ENCODE measurements at regions not wholly inside any gene's neighbourhood (a gene's known extent, or its start where the extent isn't known, plus 50 kb on each side); places are given as distances from the start of the nearest gene placed in this dataset.

GRCh38 chr13:84130495-84131114 is 248.3 kb upstream of the SLITRK1 start:
- H3K4me1 ChIP-seq (ENCODE audit: control insufficient read depth, insufficient read depth, low read length, poor library complexity, severe bottlenecking): peaks cover under 1% of the 10 kb centered on the region
- peaks cover 4 to 13% (median 5%) of the 10 kb centered on the region in 4 donors for H3K4me1 Mint-ChIP-seq
- H3K27me3 Mint-ChIP-seq: no peaks in the 10 kb centered on the region

GRCh38 chr13:84129966-84130365 is 247.7 kb upstream of the SLITRK1 start:
- Histone ChIP-seq H3K27me3 (ENCODE audit: control insufficient read depth, insufficient read depth, low read length) (no peaks in the 10 kb centered on the region), H3K36me3 (ENCODE audit: control insufficient read depth, insufficient read depth, low read length) (no peaks in the 10 kb centered on the region), H3K4me1 (ENCODE audit: control insufficient read depth, insufficient read depth, low read length, poor library complexity, severe bottlenecking) (no peaks in the 10 kb centered on the region), H3K9me3 (ENCODE audit: control insufficient read depth in 2 of 2, low read length in 2 of 2) (no peaks in the 10 kb centered on the region), H3K27ac (ENCODE audit: insufficient read depth, low read length, poor library complexity, severe bottlenecking) (no peak overlapping the region), H3K4me3 (ENCODE audit: low read depth, low read length) (no peak overlapping the region)
- Mint-ChIP-seq H3K27ac (no peak overlapping the region), H3K4me3 (no peak overlapping the region), H3K36me3 (no peaks in the 10 kb centered on the region), H3K27me3 (no peaks in the 10 kb centered on the region), H3K9me3 (no peaks in the 10 kb centered on the region), H3K4me1 (peaks cover 3 to 13% (median 5%) of the 10 kb centered on the region in 4 donors)
- no peak for DNase-seq
- no peak for ATAC-seq (ENCODE audit: low read depth in 2 of 2)

More at GRCh38 chr13:84130495-84131114, 248.3 kb upstream of the SLITRK1 start:
- H3K4me3 Mint-ChIP-seq: peak overlapping the region in 1 of 4 donors; percentile 88
- DNase-seq (no peak), ATAC-seq (ENCODE audit: low read depth in 2 of 2) (no peak)
- no peaks in the 10 kb centered on the region for H3K36me3 ChIP-seq (ENCODE audit: control insufficient read depth, insufficient read depth, low read length)
- H3K9me3 ChIP-seq (ENCODE audit: control insufficient read depth in 2 of 2, low read length in 2 of 2): no peaks in the 10 kb centered on the region
- H3K27me3 ChIP-seq (ENCODE audit: control insufficient read depth, insufficient read depth, low read length): no peaks in the 10 kb centered on the region
- H3K4me3 ChIP-seq (ENCODE audit: low read depth, low read length): no peak overlapping the region
- no peaks in the 10 kb centered on the region for H3K9me3 Mint-ChIP-seq
- no peaks in the 10 kb centered on the region for H3K36me3 Mint-ChIP-seq
- no peak overlapping the region for H3K27ac Mint-ChIP-seq
- no peak overlapping the region for H3K27ac ChIP-seq (ENCODE audit: insufficient read depth, low read length, poor library complexity, severe bottlenecking)

- Histone ChIP-seq H3K27ac (ENCODE audit: insufficient read depth, low read length, poor library complexity, severe bottlenecking) (no peak overlapping the region), H3K9me3 (ENCODE audit: control insufficient read depth in 2 of 2, low read length in 2 of 2) (no peaks in the 10 kb centered on the region), H3K27me3 (ENCODE audit: control insufficient read depth, insufficient read depth, low read length) (no peaks in the 10 kb centered on the region), H3K4me1 (ENCODE audit: control insufficient read depth, insufficient read depth, low read length, poor library complexity, severe bottlenecking) (no peaks in the 10 kb centered on the region), H3K4me3 (ENCODE audit: low read depth, low read length) (no peak overlapping the region), H3K36me3 (ENCODE audit: control insufficient read depth, insufficient read depth, low read length) (no peaks in the 10 kb centered on the region)
- no peaks in the 10 kb centered on the region for H3K27me3 Mint-ChIP-seq
- DNase-seq: no peak
- no peaks in the 10 kb centered on the region for H3K9me3 Mint-ChIP-seq
- no peaks in the 10 kb centered on the region for H3K36me3 Mint-ChIP-seq
- H3K27ac Mint-ChIP-seq: no peak overlapping the region
- no peak overlapping the region for H3K4me3 Mint-ChIP-seq
- peaks cover 3 to 13% (median 5%) of the 10 kb centered on the region in 4 donors for H3K4me1 Mint-ChIP-seq
- ATAC-seq (ENCODE audit: low read depth in 2 of 2): no peak
These were observed 245.4 kb upstream of the SLITRK1 start for GRCh38 chr13:84127597-84128128.

- Mint-ChIP-seq H3K36me3 (no peaks in the 10 kb centered on the region), H3K9me3 (peaks cover 0 to 1% (median 0%) of the 10 kb centered on the region in 7 donors), H3K27me3 (no peaks in the 10 kb centered on the region), H3K4me1 (peaks cover 3 to 13% (median 6%) of the 10 kb centered on the region in 4 donors), H3K4me3 (no peak overlapping the region), H3K27ac (peak overlapping the region in 2 of 3 donors; percentile 7 to 79)
- Histone ChIP-seq H3K4me1 (ENCODE audit: control insufficient read depth, insufficient read depth, low read length, poor library complexity, severe bottlenecking) (no peaks in the 10 kb centered on the region), H3K4me3 (ENCODE audit: low read depth, low read length) (no peak overlapping the region), H3K9me3 (ENCODE audit: control insufficient read depth in 2 of 2, low read length in 2 of 2) (no peaks in the 10 kb centered on the region), H3K27ac (ENCODE audit: insufficient read depth, low read length, poor library complexity, severe bottlenecking) (no peak overlapping the region), H3K36me3 (ENCODE audit: control insufficient read depth, insufficient read depth, low read length) (no peaks in the 10 kb centered on the region), H3K27me3 (ENCODE audit: control insufficient read depth, insufficient read depth, low read length) (no peaks in the 10 kb centered on the region)
- no peak for DNase-seq
- ATAC-seq (ENCODE audit: low read depth in 2 of 2): no peak
These were observed 244.4 kb upstream of the SLITRK1 start for GRCh38 chr13:84126671-84127171.

- peak overlapping the region in 1 of 3 donors; percentile 56 for H3K27ac Mint-ChIP-seq
- H3K9me3 Mint-ChIP-seq: peaks cover 0 to 5% (median 0%) of the 10 kb centered on the region in 7 donors
- ATAC-seq (ENCODE audit: low read depth in 2 of 2): no peak
- Histone ChIP-seq H3K4me1 (ENCODE audit: control insufficient read depth, insufficient read depth, low read length, poor library complexity, severe bottlenecking) (no peaks in the 10 kb centered on the region), H3K27ac (ENCODE audit: insufficient read depth, low read length, poor library complexity, severe bottlenecking) (no peak overlapping the region), H3K36me3 (ENCODE audit: control insufficient read depth, insufficient read depth, low read length) (no peaks in the 10 kb centered on the region), H3K27me3 (ENCODE audit: control insufficient read depth, insufficient read depth, low read length) (no peaks in the 10 kb centered on the region), H3K4me3 (ENCODE audit: low read depth, low read length) (no peak overlapping the region), H3K9me3 (ENCODE audit: control insufficient read depth in 2 of 2, low read length in 2 of 2) (no peaks in the 10 kb centered on the region)
- no peak overlapping the region for H3K4me3 Mint-ChIP-seq
- H3K36me3 Mint-ChIP-seq: peaks cover 3% of the 10 kb centered on the region
- peaks cover 11 to 16% (median 13%) of the 10 kb centered on the region in 4 donors for H3K4me1 Mint-ChIP-seq
- no peak for DNase-seq
- peaks cover 6% of the 10 kb centered on the region for H3K27me3 Mint-ChIP-seq
These were observed 239.2 kb upstream of the SLITRK1 start for GRCh38 chr13:84121456-84121855.

GRCh38 chr13:84118839-84119409 is 236.7 kb upstream of the SLITRK1 start:
- Histone ChIP-seq H3K9me3 (ENCODE audit: control insufficient read depth in 2 of 2, low read length in 2 of 2) (no peaks in the 10 kb centered on the region), H3K36me3 (ENCODE audit: control insufficient read depth, insufficient read depth, low read length) (no peaks in the 10 kb centered on the region), H3K4me1 (ENCODE audit: control insufficient read depth, insufficient read depth, low read length, poor library complexity, severe bottlenecking) (no peaks in the 10 kb centered on the region), H3K4me3 (ENCODE audit: low read depth, low read length) (no peak overlapping the region), H3K27ac (ENCODE audit: insufficient read depth, low read length, poor library complexity, severe bottlenecking) (no peak overlapping the region), H3K27me3 (ENCODE audit: control insufficient read depth, insufficient read depth, low read length) (no peaks in the 10 kb centered on the region)
- Mint-ChIP-seq H3K4me1 (peaks cover 12 to 23% (median 17%) of the 10 kb centered on the region in 4 donors), H3K9me3 (peaks cover 0 to 5% (median 0%) of the 10 kb centered on the region in 7 donors), H3K27me3 (peaks cover 6% of the 10 kb centered on the region), H3K36me3 (peaks cover 3% of the 10 kb centered on the region), H3K4me3 (no peak overlapping the region), H3K27ac (no peak overlapping the region)
- ATAC-seq (ENCODE audit: low read depth in 2 of 2): no peak
- DNase-seq: no peak

GRCh38 chr13:84098273-84098672 is 216.0 kb upstream of the SLITRK1 start:
- Mint-ChIP-seq H3K9me3 (peaks cover 0 to 2% (median 0%) of the 10 kb centered on the region in 7 donors), H3K27me3 (peaks cover 9% of the 10 kb centered on the region), H3K4me3 (no peak overlapping the region), H3K4me1 (no peaks in the 10 kb centered on the region), H3K27ac (no peak overlapping the region), H3K36me3 (no peaks in the 10 kb centered on the region)
- DNase-seq: no peak
- H3K9me3 ChIP-seq (ENCODE audit: control insufficient read depth in 2 of 2, low read length in 2 of 2): no peaks in the 10 kb centered on the region
- H3K36me3 ChIP-seq (ENCODE audit: control insufficient read depth, insufficient read depth, low read length): no peaks in the 10 kb centered on the region
- ATAC-seq (ENCODE audit: low read depth in 2 of 2): no peak
- H3K4me3 ChIP-seq (ENCODE audit: low read depth, low read length): no peak overlapping the region
- H3K27ac ChIP-seq (ENCODE audit: insufficient read depth, low read length, poor library complexity, severe bottlenecking): no peak overlapping the region
- H3K27me3 ChIP-seq (ENCODE audit: control insufficient read depth, insufficient read depth, low read length): no peaks in the 10 kb centered on the region
- H3K4me1 ChIP-seq (ENCODE audit: control insufficient read depth, insufficient read depth, low read length, poor library complexity, severe bottlenecking): no peaks in the 10 kb centered on the region
